CD4-positive, alpha-beta T cell treated with Interleukin-4 for 1 hour (primary cell): ENCODE measurements at regions not wholly inside any gene's neighbourhood (a gene's known extent, or its start where the extent isn't known, plus 50 kb on each side); places are given as distances from the start of the nearest gene placed in this dataset.
"Not testable (repeated sequence)": the region's sequence is repeated elsewhere in the genome, so short reads cannot be mapped to it uniquely, and the experiment has no call there.

ENCODE experiments used
- DNase-seq, 2 donors: peaks; one replicate each; pipeline ENCODE4 v3.0.0-alpha.2; 2020 to 2022

- no peak for DNase-seq
Measured at GRCh38 chr21:35982717-35983116, 77.6 kb downstream of the SETD4 start.

GRCh38 chr21:35981514-35982070 is 78.7 kb downstream of the SETD4 start:
- no peak for DNase-seq

GRCh38 chr21:35980821-35981220 is 79.5 kb downstream of the SETD4 start:
- DNase-seq, result no peak

- DNase-seq, result not testable (repeated sequence)
Measured at GRCh38 chr21:35977860-35978259, 82.5 kb downstream of the SETD4 start.

GRCh38 chr21:35976929-35977328 is 83.4 kb downstream of the SETD4 start:
- DNase-seq, result no peak

GRCh38 chr21:35976481-35976880 is 83.8 kb downstream of the SETD4 start:
- DNase-seq, result no peak

GRCh38 chr21:35974775-35975174 is 85.6 kb downstream of the SETD4 start:
- DNase-seq, result no peak

GRCh38 chr21:35971824-35972223 is 88.5 kb downstream of the SETD4 start:
- no peak for DNase-seq

- no peak for DNase-seq
Measured at GRCh38 chr21:35969281-35969680, 91.0 kb downstream of the SETD4 start.

- no peak for DNase-seq
Measured at GRCh38 chr21:35968564-35968963, 91.8 kb downstream of the SETD4 start.

- no peak for DNase-seq
Measured at GRCh38 chr21:35965699-35966098, 94.6 kb downstream of the SETD4 start.

GRCh38 chr21:35963920-35964451 is 96.3 kb downstream of the SETD4 start:
- DNase-seq, result no peak

GRCh38 chr21:35962917-35963316 is 97.4 kb downstream of the SETD4 start:
- no peak for DNase-seq

GRCh38 chr21:35954066-35954465 is 106.3 kb downstream of the SETD4 start:
- no peak for DNase-seq

- no peak for DNase-seq
Measured at GRCh38 chr21:35953597-35953996, 106.7 kb downstream of the SETD4 start.

- DNase-seq, result no peak
Measured at GRCh38 chr21:35952651-35953340, 107.5 kb downstream of the SETD4 start.

- DNase-seq, result no peak
Measured at GRCh38 chr21:35948982-35949381, 111.3 kb downstream of the SETD4 start.

- no peak for DNase-seq
Measured at GRCh38 chr21:35945089-35945671, 115.1 kb downstream of the SETD4 start.

GRCh38 chr21:35943752-35944151 is 116.6 kb downstream of the SETD4 start:
- no peak for DNase-seq

- DNase-seq, result peak in 1 of 2 donors; percentile 16
Measured at GRCh38 chr21:35942211-35943144, 117.8 kb downstream of the SETD4 start.

- peak; percentile 6 to 19 for DNase-seq
Measured at GRCh38 chr21:35940074-35940927, 120.0 kb downstream of the SETD4 start.

GRCh38 chr21:35938446-35938845 is 121.9 kb downstream of the SETD4 start:
- DNase-seq, result no peak
